Trophoblast cell (in vitro differentiated cells and primary cell): ENCODE measurements at regions not wholly inside any gene's neighbourhood (a gene's known extent, or its start where the extent isn't known, plus 50 kb on each side); places are given as distances from the start of the nearest gene placed in this dataset.

Experiments used
- DNase-seq, 2 donors: peaks; one replicate each; pipeline ENCODE4 v3.0.0-alpha.2; 2016
- H2AFZ ChIP-seq: 2 replicates; pipeline ENCODE4 v1.6.1; 2013; ENCODE audit warnings: low read length, moderate library complexity, mild to moderate bottlenecking; ENCODE audit not compliant: insufficient read depth, poor library complexity
- H2AK5ac ChIP-seq: 2 replicates; pipeline ENCODE4 v1.6.1; 2013; ENCODE audit warnings: mild to moderate bottlenecking, low read length
- H2BK120ac ChIP-seq: 2 replicates; pipeline ENCODE4 v1.6.1; 2013; ENCODE audit warnings: low read length, mild to moderate bottlenecking, moderate library complexity; ENCODE audit not compliant: insufficient read depth, poor library complexity
- H2BK12ac ChIP-seq: 2 replicates; pipeline ENCODE4 v1.6.1; 2013; ENCODE audit warnings: mild to moderate bottlenecking, low read length, moderate library complexity
- H2BK5ac ChIP-seq: 2 replicates; pipeline ENCODE4 v1.6.1; 2013; ENCODE audit warnings: low read length, low read depth, moderate library complexity, mild to moderate bottlenecking; ENCODE audit not compliant: poor library complexity
- H3K14ac ChIP-seq: 2 replicates; pipeline ENCODE4 v1.6.1; 2013; ENCODE audit warnings: mild to moderate bottlenecking, low read length
- H3K18ac ChIP-seq: 2 replicates; pipeline ENCODE4 v1.6.1; 2013; ENCODE audit warnings: mild to moderate bottlenecking, low read length
- H3K23ac ChIP-seq: 2 replicates; pipeline ENCODE4 v1.6.1; 2013; ENCODE audit warnings: low read length
- H3K27ac ChIP-seq: 2 replicates; pipeline ENCODE4 v1.5.1; 2013; ENCODE audit warnings: low read depth, mild to moderate bottlenecking, inconsistent platforms, low read length, moderate library complexity
- H3K27me3 ChIP-seq: 2 replicates; pipeline ENCODE4 v1.6.1; 2013; ENCODE audit warnings: inconsistent platforms, mild to moderate bottlenecking, low read length, moderate library complexity; ENCODE audit not compliant: insufficient read depth
- H3K36me3 ChIP-seq, 2 experiments: 1 replicate in 1 of 2; 2 replicates in 1 of 2; pipeline ENCODE4 v1.6.1; 2013; ENCODE audit warnings: low read length in 2 of 2, mild to moderate bottlenecking in 2 of 2, moderate library complexity in 1 of 2; ENCODE audit not compliant: insufficient read depth in 2 of 2, control insufficient read depth in 1 of 2
- H3K4ac ChIP-seq: 2 replicates; pipeline ENCODE4 v1.6.1; 2013; ENCODE audit warnings: low read depth, mild to moderate bottlenecking, low read length, moderate library complexity
- H3K4me1 ChIP-seq, 2 experiments: 1 replicate in 1 of 2; 2 replicates in 1 of 2; pipeline ENCODE4 v1.6.1; 2013; ENCODE audit warnings: low read length in 2 of 2, mild to moderate bottlenecking in 2 of 2, moderate library complexity in 1 of 2; ENCODE audit not compliant: insufficient read depth in 2 of 2, control insufficient read depth in 1 of 2
- H3K4me2 ChIP-seq: 2 replicates; pipeline ENCODE4 v1.6.1; 2013; ENCODE audit warnings: inconsistent platforms, mild to moderate bottlenecking, low read length, moderate library complexity
- H3K4me3 ChIP-seq: 2 replicates; pipeline ENCODE4 v1.5.1; 2013; ENCODE audit warnings: mild to moderate bottlenecking, low read depth, low read length, inconsistent platforms
- H3K79me1 ChIP-seq: one replicate; pipeline ENCODE4 v1.6.1; 2013; ENCODE audit warnings: low read length
- H3K79me2 ChIP-seq: 2 replicates; pipeline ENCODE4 v1.6.1; 2013; ENCODE audit warnings: low read length, mild to moderate bottlenecking; ENCODE audit not compliant: control insufficient read depth, insufficient read depth, poor library complexity
- H3K9ac ChIP-seq: 2 replicates; pipeline ENCODE4 v1.6.1; 2013; ENCODE audit warnings: mild to moderate bottlenecking, low read length
- H3K9me3 ChIP-seq: 2 replicates; pipeline ENCODE4 v1.6.1; 2013; ENCODE audit warnings: low read depth, mild to moderate bottlenecking, control low read depth, inconsistent platforms, low read length; ENCODE audit not compliant: insufficient read depth
- H4K12ac ChIP-seq: 2 replicates; pipeline ENCODE4 v1.6.1; 2013; ENCODE audit warnings: low read depth, mild to moderate bottlenecking, low read length, moderate library complexity
- H4K8ac ChIP-seq: 2 replicates; pipeline ENCODE4 v1.6.1; 2013; ENCODE audit warnings: low read depth, mild to moderate bottlenecking, low read length, moderate library complexity
- H4K91ac ChIP-seq: one replicate; pipeline ENCODE4 v1.6.1; 2013; ENCODE audit warnings: low read depth, mild to moderate bottlenecking, low read length, moderate library complexity
- WGBS: extraction: QIAGEN DNeasy Blood & Tissue Kit; methylation state at CpG from one replicate; pipeline ENCODE4 v1.1.7; 2013; ENCODE audit warnings: missing lambda C conversion rate; ENCODE audit not compliant: insufficient read length, insufficient coverage; ENCODE audit errors: extremely low coverage; 5-methylcytosine and 5-hydroxymethylcytosine counted together

DNA sequence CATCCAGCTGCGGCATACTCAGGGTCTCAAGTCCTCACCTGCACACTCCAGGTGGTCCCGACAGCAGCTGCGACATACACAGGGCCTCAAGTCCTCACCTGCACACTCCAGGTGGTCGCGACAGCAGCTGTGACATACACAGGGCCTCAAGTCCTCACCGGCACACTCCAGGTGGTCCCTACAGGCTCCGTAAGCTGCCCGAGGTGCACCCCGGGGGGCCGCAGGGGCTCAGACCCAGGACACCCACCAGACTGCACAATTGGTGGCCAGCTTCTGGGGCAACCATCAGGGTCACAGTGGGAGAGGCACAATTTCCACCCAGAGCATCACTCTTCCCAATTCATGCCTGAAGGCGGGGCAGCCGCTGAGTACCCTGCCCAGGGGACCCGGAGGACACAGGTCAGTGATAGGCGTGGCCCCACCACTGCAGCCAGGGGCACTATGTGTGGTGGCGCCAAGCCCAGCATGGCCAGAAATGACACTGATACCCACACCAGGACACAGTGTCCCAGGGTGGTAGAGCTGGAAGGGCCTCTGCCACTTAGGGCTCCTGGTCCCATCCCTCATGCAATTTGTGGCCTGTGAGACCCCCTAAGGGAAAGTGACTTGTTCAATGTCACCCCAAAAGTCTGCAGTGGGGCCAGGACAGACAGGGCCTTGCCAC, 57.5 kb upstream of the ZNF469 start:
- H4K8ac ChIP-seq = no peak overlapping the region
- H3K14ac ChIP-seq = no peak overlapping the region
- H2AFZ ChIP-seq = no peak overlapping the region
- no peak overlapping the region for H3K23ac ChIP-seq
- no peak overlapping the region for H3K9ac ChIP-seq
- H3K27me3 ChIP-seq = no peaks in the 10 kb centered on the region
- H2AK5ac ChIP-seq = no peak overlapping the region
- no peak overlapping the region for H3K4me3 ChIP-seq
- H2BK12ac ChIP-seq = no peak overlapping the region
- H4K91ac ChIP-seq = no peak overlapping the region
- WGBS = no CpG with 5 or more reads among the region's 15 CpGs
- H4K12ac ChIP-seq = no peak overlapping the region
- H3K36me3 ChIP-seq = no peaks in the 10 kb centered on the region
- H2BK120ac ChIP-seq = no peak overlapping the region
- H2BK5ac ChIP-seq = no peak overlapping the region
- no peak overlapping the region for H3K27ac ChIP-seq
- H3K4me1 ChIP-seq = no peaks in the 10 kb centered on the region
- H3K79me1 ChIP-seq = no peaks in the 10 kb centered on the region
- no peak overlapping the region for H3K18ac ChIP-seq
- no peak overlapping the region for H3K4ac ChIP-seq
- no peak overlapping the region for H3K4me2 ChIP-seq
- H3K9me3 ChIP-seq = peaks cover 4% of the 10 kb centered on the region
- H3K79me2 ChIP-seq = no peaks in the 10 kb centered on the region
- DNase-seq = no peak

DNA sequence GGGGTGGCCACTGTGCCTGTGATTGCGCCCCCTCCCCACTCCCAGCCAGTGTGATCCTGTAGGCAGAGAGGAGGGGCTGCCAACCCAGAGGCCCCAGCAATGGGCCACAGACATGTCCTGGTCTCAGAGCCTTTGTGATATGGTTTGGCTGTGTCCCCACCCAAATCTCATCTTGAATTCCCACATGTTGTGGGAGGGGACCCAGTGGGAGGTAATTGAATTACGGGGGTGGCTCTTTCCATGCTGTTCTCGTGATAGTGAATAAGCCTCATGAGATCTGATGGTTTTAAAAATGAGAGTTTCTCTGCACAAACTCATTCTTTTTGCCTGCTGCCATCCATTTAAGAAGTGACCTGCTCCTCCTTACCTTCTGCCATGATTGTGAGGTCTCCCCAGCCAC, 56.8 kb upstream of the ZNF469 start:
- Histone ChIP-seq H3K4me1 (no peaks in the 10 kb centered on the region), H2AK5ac (no peak overlapping the region), H3K23ac (no peak overlapping the region), H3K27ac (no peak overlapping the region), H4K91ac (no peak overlapping the region), H2BK5ac (no peak overlapping the region), H2AFZ (no peak overlapping the region), H4K12ac (no peak overlapping the region), H3K9ac (no peak overlapping the region), H3K4me2 (no peak overlapping the region), H3K18ac (no peak overlapping the region), H4K8ac (no peak overlapping the region), H3K79me2 (no peaks in the 10 kb centered on the region), H3K4ac (no peak overlapping the region), H3K36me3 (no peaks in the 10 kb centered on the region), H3K79me1 (no peaks in the 10 kb centered on the region), H3K27me3 (no peaks in the 10 kb centered on the region), H3K9me3 (peaks cover 8% of the 10 kb centered on the region), H3K14ac (no peak overlapping the region), H2BK12ac (no peak overlapping the region), H3K4me3 (no peak overlapping the region), H2BK120ac (no peak overlapping the region)
- WGBS = no CpG with 5 or more reads among the region's 3 CpGs
- DNase-seq = no peak

DNA sequence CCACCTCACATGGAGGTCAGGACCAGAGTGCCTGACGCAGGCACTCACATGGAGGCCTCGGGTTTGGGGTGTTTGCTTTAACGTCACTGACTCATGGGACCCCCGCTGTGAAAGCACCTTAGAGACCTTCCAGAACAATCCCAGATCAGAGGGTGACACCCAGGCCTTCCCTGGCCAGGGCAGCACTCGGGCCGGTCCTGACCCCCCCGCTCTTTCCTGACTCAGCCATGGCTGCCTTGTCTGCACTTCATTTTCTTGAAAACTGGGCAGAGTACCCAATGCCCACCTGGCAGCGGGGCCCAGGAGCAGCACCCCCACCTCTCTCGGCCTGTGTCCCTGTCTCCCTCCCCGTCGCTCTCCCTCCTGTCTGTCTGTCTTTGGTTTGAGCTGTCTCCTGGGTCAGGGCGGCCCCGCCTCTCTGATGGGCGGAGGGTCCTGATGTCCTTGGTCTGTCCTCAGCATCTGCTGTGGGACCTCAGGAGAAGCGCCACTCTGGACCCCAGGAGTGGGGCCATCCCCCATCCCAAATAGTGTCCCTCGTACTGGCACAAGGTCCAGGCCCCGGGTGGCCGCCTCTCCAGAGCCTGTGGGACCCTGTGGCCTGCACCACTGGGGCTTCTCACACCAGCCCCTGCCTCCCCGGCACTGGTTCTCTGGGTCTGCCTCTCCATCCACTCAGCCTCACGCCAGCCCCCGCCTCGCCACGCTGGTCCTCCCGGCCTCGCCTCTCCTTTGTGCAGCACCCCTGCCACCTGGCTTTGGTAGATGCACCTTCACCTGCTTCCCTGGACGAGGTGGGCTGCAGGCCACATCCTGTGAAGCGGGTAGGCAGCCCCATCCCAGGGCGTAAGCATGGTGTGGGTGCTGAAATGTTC, 55.9 kb upstream of the ZNF469 start:
- no peak overlapping the region for H3K23ac ChIP-seq
- no peak overlapping the region for H2BK12ac ChIP-seq
- H2AK5ac ChIP-seq = no peak overlapping the region
- no peaks in the 10 kb centered on the region for H3K36me3 ChIP-seq
- no peak overlapping the region for H3K27ac ChIP-seq
- no peak overlapping the region for H3K4me2 ChIP-seq
- H3K9me3 ChIP-seq = peaks cover 8% of the 10 kb centered on the region
- H2AFZ ChIP-seq = no peak overlapping the region
- no peaks in the 10 kb centered on the region for H3K79me2 ChIP-seq
- H3K14ac ChIP-seq = no peak overlapping the region
- H3K27me3 ChIP-seq = no peaks in the 10 kb centered on the region
- peaks cover 0 to 1% of the 10 kb centered on the region in 2 experiments for H3K4me1 ChIP-seq
- H4K91ac ChIP-seq = no peak overlapping the region
- DNase-seq = no peak
- H3K79me1 ChIP-seq = no peaks in the 10 kb centered on the region
- H3K4ac ChIP-seq = no peak overlapping the region
- no peak overlapping the region for H4K8ac ChIP-seq
- no peak overlapping the region for H2BK5ac ChIP-seq
- no peak overlapping the region for H3K4me3 ChIP-seq
- no peak overlapping the region for H3K18ac ChIP-seq
- no CpG with 5 or more reads among the region's 28 CpGs for WGBS
- H4K12ac ChIP-seq = no peak overlapping the region
- H2BK120ac ChIP-seq = no peak overlapping the region
- H3K9ac ChIP-seq = no peak overlapping the region

DNA sequence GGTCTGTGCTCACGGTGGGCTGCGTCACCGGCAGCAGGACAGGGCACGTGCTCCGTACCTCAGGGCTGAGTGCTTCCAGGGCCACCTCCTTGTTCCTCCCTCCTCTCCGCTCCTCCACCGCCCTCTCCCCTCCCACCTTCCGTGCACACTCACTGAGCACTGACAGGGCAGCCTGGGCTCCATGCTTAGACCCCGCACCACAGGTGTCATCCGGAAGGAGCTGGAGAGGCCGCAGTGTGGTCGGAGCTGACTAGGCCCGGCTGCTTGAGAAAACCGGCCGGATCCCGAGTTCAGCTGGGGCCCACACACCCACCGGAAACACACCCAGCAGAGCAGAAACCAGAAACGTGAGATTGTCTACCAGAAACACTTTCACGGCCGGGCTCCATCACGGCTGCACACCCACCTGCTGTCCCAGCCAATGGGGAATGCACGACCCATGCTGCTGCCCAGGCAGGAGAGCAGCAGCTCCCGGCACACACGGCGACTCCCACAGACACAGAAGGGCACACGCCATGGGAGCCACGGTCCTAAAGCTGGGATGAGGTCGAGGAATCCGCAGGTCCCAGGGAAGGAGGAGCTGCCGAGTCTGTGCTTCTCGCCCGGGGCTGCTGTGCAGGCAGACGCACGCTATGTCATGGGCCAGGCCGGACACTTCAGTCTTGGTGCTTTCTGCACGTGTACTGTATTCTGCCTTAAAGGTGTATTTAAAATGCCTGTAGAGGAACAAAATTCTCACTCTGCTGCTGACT, 55.0 kb upstream of the ZNF469 start:
- Histone ChIP-seq H3K4me2 (no peak overlapping the region), H4K8ac (no peak overlapping the region), H4K91ac (no peak overlapping the region), H4K12ac (no peak overlapping the region), H3K18ac (no peak overlapping the region), H2AFZ (no peak overlapping the region), H2BK120ac (no peak overlapping the region), H3K9me3 (peaks cover 8% of the 10 kb centered on the region), H3K79me1 (no peaks in the 10 kb centered on the region), H3K79me2 (no peaks in the 10 kb centered on the region), H3K27me3 (no peaks in the 10 kb centered on the region), H3K27ac (no peak overlapping the region), H3K36me3 (no peaks in the 10 kb centered on the region), H2BK12ac (no peak overlapping the region), H3K4ac (no peak overlapping the region), H3K4me3 (peak overlapping the region; percentile 12), H2AK5ac (no peak overlapping the region), H2BK5ac (no peak overlapping the region), H3K9ac (no peak overlapping the region), H3K4me1 (peaks cover 0 to 4% of the 10 kb centered on the region in 2 experiments), H3K23ac (no peak overlapping the region), H3K14ac (no peak overlapping the region)
- no peak for DNase-seq
- no CpG with 5 or more reads among the region's 36 CpGs for WGBS
